Panc1 (cell line): ENCODE measurements at regions not wholly inside any gene's neighbourhood (a gene's known extent, or its start where the extent isn't known, plus 50 kb on each side); places are given as distances from the start of the nearest gene placed in this dataset.
"Not testable (repeated sequence)": the region's sequence is repeated elsewhere in the genome, so short reads cannot be mapped to it uniquely, and the experiment has no call there.

Source experiments
- POLR2AphosphoS5 ChIP-seq: IDR thresholded peaks from 2 replicates; pipeline ENCODE4 v1.6.1; 2012; ENCODE audit warnings: mild to moderate bottlenecking, low read depth, low read length, moderate library complexity
- SIN3A ChIP-seq: IDR thresholded peaks from 2 replicates; pipeline ENCODE4 v1.6.1; 2012; ENCODE audit warnings: low read depth, mild to moderate bottlenecking, low read length, moderate library complexity, borderline replicate concordance; ENCODE audit not compliant: insufficient read depth
- TCF7L2 ChIP-seq: IDR thresholded peaks from 2 replicates; pipeline ENCODE4 v1.6.1; 2011; ENCODE audit warnings: mild to moderate bottlenecking, low read depth, low read length, inconsistent platforms
- TF ChIP-seq, protein P1 (sequence below): fragments of 450-650 bp; IDR thresholded peaks from 2 replicates; pipeline ENCODE4 v1.5.1; 2017; ENCODE audit warnings: mild to moderate bottlenecking
- TF ChIP-seq, protein P2 (sequence below), 2 experiments: IDR thresholded peaks; 2 replicates each; pipeline ENCODE4 v1.6.1; 2011 to 2012; ENCODE audit warnings: low read depth in 2 of 2, control low read depth in 1 of 2, low read length in 1 of 2, mild to moderate bottlenecking in 1 of 2, moderate library complexity in 1 of 2; ENCODE audit not compliant: insufficient read depth in 1 of 2

DNA sequence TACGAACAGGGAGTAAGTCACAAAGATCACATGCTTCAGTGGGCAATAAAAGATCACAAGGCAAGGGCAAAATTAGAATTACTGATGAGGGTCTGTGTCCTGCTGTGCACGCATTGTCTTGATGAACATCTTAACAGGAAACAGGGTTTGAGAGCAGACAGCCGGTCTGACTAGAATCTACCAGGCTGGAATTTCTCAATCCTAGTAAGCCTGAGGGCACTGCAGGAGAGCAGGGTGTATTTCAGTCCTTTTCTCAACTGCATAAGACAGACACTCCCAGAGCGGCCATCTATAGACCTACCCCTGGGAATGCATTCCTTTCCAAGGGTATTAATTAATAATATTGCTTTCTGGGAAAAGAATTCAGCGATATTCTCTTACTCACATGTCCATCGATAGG, 800.0 kb downstream of the AACS start:
- TF ChIP-seq, protein P1, sequence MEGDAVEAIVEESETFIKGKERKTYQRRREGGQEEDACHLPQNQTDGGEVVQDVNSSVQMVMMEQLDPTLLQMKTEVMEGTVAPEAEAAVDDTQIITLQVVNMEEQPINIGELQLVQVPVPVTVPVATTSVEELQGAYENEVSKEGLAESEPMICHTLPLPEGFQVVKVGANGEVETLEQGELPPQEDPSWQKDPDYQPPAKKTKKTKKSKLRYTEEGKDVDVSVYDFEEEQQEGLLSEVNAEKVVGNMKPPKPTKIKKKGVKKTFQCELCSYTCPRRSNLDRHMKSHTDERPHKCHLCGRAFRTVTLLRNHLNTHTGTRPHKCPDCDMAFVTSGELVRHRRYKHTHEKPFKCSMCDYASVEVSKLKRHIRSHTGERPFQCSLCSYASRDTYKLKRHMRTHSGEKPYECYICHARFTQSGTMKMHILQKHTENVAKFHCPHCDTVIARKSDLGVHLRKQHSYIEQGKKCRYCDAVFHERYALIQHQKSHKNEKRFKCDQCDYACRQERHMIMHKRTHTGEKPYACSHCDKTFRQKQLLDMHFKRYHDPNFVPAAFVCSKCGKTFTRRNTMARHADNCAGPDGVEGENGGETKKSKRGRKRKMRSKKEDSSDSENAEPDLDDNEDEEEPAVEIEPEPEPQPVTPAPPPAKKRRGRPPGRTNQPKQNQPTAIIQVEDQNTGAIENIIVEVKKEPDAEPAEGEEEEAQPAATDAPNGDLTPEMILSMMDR = not testable (repeated sequence)
- TF ChIP-seq TCF7L2, POLR2AphosphoS5, SIN3A: not testable (repeated sequence)
- TF ChIP-seq, protein P2, sequence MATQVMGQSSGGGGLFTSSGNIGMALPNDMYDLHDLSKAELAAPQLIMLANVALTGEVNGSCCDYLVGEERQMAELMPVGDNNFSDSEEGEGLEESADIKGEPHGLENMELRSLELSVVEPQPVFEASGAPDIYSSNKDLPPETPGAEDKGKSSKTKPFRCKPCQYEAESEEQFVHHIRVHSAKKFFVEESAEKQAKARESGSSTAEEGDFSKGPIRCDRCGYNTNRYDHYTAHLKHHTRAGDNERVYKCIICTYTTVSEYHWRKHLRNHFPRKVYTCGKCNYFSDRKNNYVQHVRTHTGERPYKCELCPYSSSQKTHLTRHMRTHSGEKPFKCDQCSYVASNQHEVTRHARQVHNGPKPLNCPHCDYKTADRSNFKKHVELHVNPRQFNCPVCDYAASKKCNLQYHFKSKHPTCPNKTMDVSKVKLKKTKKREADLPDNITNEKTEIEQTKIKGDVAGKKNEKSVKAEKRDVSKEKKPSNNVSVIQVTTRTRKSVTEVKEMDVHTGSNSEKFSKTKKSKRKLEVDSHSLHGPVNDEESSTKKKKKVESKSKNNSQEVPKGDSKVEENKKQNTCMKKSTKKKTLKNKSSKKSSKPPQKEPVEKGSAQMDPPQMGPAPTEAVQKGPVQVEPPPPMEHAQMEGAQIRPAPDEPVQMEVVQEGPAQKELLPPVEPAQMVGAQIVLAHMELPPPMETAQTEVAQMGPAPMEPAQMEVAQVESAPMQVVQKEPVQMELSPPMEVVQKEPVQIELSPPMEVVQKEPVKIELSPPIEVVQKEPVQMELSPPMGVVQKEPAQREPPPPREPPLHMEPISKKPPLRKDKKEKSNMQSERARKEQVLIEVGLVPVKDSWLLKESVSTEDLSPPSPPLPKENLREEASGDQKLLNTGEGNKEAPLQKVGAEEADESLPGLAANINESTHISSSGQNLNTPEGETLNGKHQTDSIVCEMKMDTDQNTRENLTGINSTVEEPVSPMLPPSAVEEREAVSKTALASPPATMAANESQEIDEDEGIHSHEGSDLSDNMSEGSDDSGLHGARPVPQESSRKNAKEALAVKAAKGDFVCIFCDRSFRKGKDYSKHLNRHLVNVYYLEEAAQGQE (IDR thresholded peaks at IDR 0.05; ENCODE audit: insufficient read depth in 1 of 2, low read depth in 2 of 2, low read length in 1 of 2) = not testable (repeated sequence)
